Breast epithelium (tissue), 4 donors: ENCODE measurements at regions not wholly inside any gene's neighbourhood (a gene's known extent, or its start where the extent isn't known, plus 50 kb on each side); places are given as distances from the start of the nearest gene placed in this dataset.

Source experiments
- DNase-seq, 2 donors: peaks; one replicate each; pipeline ENCODE4 v3.0.0-alpha.2; 2019; ENCODE audit warnings: low spot score in 2 of 2
- H3K27ac ChIP-seq, 2 donors: fragments of 200-600 bp; sonication (generic) in 1 of 2; one replicate each; pipeline ENCODE4 v1.5.1; 2016 to 2019; ENCODE audit warnings: mild to moderate bottlenecking in 1 of 2
- H3K27me3 ChIP-seq, 2 donors: fragments of 200-600 bp; sonication (generic) in 1 of 2; one replicate each; pipeline versions ENCODE4 v1.5.1 to v1.6.0; 2017 to 2019; ENCODE audit warnings: control low read depth in 1 of 2, mild to moderate bottlenecking in 1 of 2
- H3K36me3 ChIP-seq: fragments of 200-600 bp; one replicate; pipeline ENCODE4 v1.5.1; 2019
- H3K4me1 ChIP-seq, 2 donors: fragments of 200-600 bp; sonication (generic); one replicate each; pipeline ENCODE4 v1.5.1; 2016 to 2019; ENCODE audit warnings: control low read depth in 1 of 2
- H3K4me3 ChIP-seq, 3 donors: fragments of 200-600 bp; sonication (generic); 1 replicate in 2 of 3; 2 replicates in 1 of 3; pipeline ENCODE4 v1.5.1; 2016 to 2019; ENCODE audit warnings: mild to moderate bottlenecking in 3 of 3, moderate library complexity in 2 of 3
- H3K9me3 ChIP-seq, 2 donors: fragments of 200-600 bp; sonication (generic) in 1 of 2; one replicate each; pipeline ENCODE4 v1.5.1; 2016 to 2019; ENCODE audit warnings: control low read depth in 1 of 2
- CTCF ChIP-seq, 3 donors: fragments of 450-650 bp; IDR thresholded peaks; one replicate each; pipeline ENCODE4 v1.5.1; 2016 to 2017; ENCODE audit warnings: antibody characterized with exemption in 3 of 3, mild to moderate bottlenecking in 3 of 3, moderate library complexity in 3 of 3
- POLR2A ChIP-seq: fragments of 450-650 bp; IDR thresholded peaks from one replicate; pipeline ENCODE4 v1.6.1; 2016; ENCODE audit warnings: antibody characterized with exemption, mild to moderate bottlenecking, moderate library complexity
- POLR2AphosphoS5 ChIP-seq, 3 donors: sonication (generic); formaldehyde crosslinking; IDR thresholded peaks; one replicate each; pipeline ENCODE4 v1.6.1; 2017; ENCODE audit warnings: antibody characterized with exemption in 3 of 3
- intact Hi-C: fragments of 100-400 bp; cut with DNase I; formaldehyde crosslinking; loops from one replicate; pipeline ENCODE4 v1.15.1; 2023; ENCODE audit warnings: low total_unique reads

GRCh38 chr5:74205767-74206578 is 434.6 kb downstream of the ENC1 start:
- Histone ChIP-seq H3K4me1 (peaks cover 0 to under 1% of the 10 kb centered on the region in 2 donors), H3K27ac (no peak overlapping the region), H3K27me3 (no peaks in the 10 kb centered on the region), H3K36me3 (no peaks in the 10 kb centered on the region), H3K4me3 (no peak overlapping the region), H3K9me3 (no peaks in the 10 kb centered on the region)
- intact Hi-C loops, result no loop called here
- TF ChIP-seq POLR2A (no peak), POLR2AphosphoS5 (IDR thresholded peaks at IDR 0.05) (no peak), CTCF (IDR thresholded peaks at IDR 0.05) (no peak)
- DNase-seq, result no peak

- DNase-seq, result peak in 1 of 2 donors; percentile 70
- Histone ChIP-seq H3K27ac (peak overlapping the region; percentile 53 to 60), H3K9me3 (no peaks in the 10 kb centered on the region)
Measured at GRCh38 chr5:74201334-74202081, 439.0 kb downstream of the ENC1 start.

GRCh38 chr5:74200560-74200959 is 440.0 kb downstream of the ENC1 start:
- H3K4me3 ChIP-seq, result no peak overlapping the region
- H3K27me3 ChIP-seq, result no peaks in the 10 kb centered on the region
- intact Hi-C loops, result no loop called here
- peaks cover 3 to 8% of the 10 kb centered on the region in 2 donors for H3K4me1 ChIP-seq
- TF ChIP-seq POLR2AphosphoS5 (IDR thresholded peaks at IDR 0.05) (no peak), POLR2A (no peak), CTCF (IDR thresholded peaks at IDR 0.05) (no peak)
- H3K9me3 ChIP-seq, result no peaks in the 10 kb centered on the region
- peak overlapping the region; percentile 53 to 60 for H3K27ac ChIP-seq
- DNase-seq, result no peak
- no peaks in the 10 kb centered on the region for H3K36me3 ChIP-seq

More at GRCh38 chr5:74201334-74202081, 439.0 kb downstream of the ENC1 start:
- H3K27me3 ChIP-seq, result no peaks in the 10 kb centered on the region
- peak overlapping the region in 1 of 3 donors; percentile 1 for H3K4me3 ChIP-seq
- TF ChIP-seq POLR2A, result no peak
- peak in 1 of 3 donors; percentile 30 for TF ChIP-seq POLR2AphosphoS5 (IDR thresholded peaks at IDR 0.05)
- no peaks in the 10 kb centered on the region for H3K36me3 ChIP-seq
- intact Hi-C loops, result no loop called here
- peaks cover 3 to 8% of the 10 kb centered on the region in 2 donors for H3K4me1 ChIP-seq

GRCh38 chr5:74199436-74200210 is 440.9 kb downstream of the ENC1 start:
- no peaks in the 10 kb centered on the region for H3K9me3 ChIP-seq
- H3K4me1 ChIP-seq, result peaks cover 3 to 8% of the 10 kb centered on the region in 2 donors
- intact Hi-C loops, result no loop called here
- no peaks in the 10 kb centered on the region for H3K27me3 ChIP-seq
- H3K36me3 ChIP-seq, result no peaks in the 10 kb centered on the region
- no peak for TF ChIP-seq POLR2A
- TF ChIP-seq POLR2AphosphoS5 (IDR thresholded peaks at IDR 0.05), result no peak
- TF ChIP-seq CTCF (IDR thresholded peaks at IDR 0.05), result no peak
- H3K4me3 ChIP-seq, result no peak overlapping the region
- DNase-seq, result peak in 1 of 2 donors; percentile 50
- H3K27ac ChIP-seq, result no peak overlapping the region

- DNase-seq, result no peak
- intact Hi-C loops, result no loop called here
- TF ChIP-seq POLR2A, result no peak
- no peak for TF ChIP-seq POLR2AphosphoS5 (IDR thresholded peaks at IDR 0.05)
- TF ChIP-seq CTCF (IDR thresholded peaks at IDR 0.05), result no peak
Measured at GRCh38 chr5:74199005-74199404, 441.5 kb downstream of the ENC1 start.

More at GRCh38 chr5:74199005-74199404, 441.5 kb downstream of the ENC1 start:
- no peaks in the 10 kb centered on the region for H3K9me3 ChIP-seq
- no peaks in the 10 kb centered on the region for H3K27me3 ChIP-seq
- H3K4me1 ChIP-seq, result peaks cover 3 to 8% of the 10 kb centered on the region in 2 donors
- H3K36me3 ChIP-seq, result no peaks in the 10 kb centered on the region
- no peak overlapping the region for H3K4me3 ChIP-seq
- H3K27ac ChIP-seq, result no peak overlapping the region
